ENCODE measurements at regions not wholly inside any gene's neighbourhood (a gene's known extent, or its start where the extent isn't known, plus 50 kb on each side); places are given as distances from the start of the nearest gene placed in this dataset.

DNA sequence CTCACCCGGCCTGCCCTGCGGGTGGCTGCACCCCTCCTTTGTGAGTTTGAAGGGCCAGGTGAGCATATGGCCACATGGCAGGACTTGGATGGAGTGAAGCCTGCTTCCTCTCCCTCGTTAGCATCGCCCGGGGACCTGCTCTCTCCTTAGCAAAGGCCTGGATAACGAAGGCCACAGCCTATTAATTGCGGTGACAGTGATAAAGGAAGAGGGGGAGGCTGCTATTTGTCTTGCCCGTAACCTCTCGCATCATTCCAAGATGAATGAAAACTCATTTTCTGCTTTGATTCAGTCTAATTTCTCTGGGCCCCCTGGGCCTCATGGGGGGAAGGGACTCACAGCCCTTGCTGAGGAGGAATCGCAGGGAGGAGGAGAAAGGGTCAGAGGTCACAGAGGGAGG lies 68.5 kb upstream of the LHX1 start:
- TF ChIP-seq, protein P1, sequence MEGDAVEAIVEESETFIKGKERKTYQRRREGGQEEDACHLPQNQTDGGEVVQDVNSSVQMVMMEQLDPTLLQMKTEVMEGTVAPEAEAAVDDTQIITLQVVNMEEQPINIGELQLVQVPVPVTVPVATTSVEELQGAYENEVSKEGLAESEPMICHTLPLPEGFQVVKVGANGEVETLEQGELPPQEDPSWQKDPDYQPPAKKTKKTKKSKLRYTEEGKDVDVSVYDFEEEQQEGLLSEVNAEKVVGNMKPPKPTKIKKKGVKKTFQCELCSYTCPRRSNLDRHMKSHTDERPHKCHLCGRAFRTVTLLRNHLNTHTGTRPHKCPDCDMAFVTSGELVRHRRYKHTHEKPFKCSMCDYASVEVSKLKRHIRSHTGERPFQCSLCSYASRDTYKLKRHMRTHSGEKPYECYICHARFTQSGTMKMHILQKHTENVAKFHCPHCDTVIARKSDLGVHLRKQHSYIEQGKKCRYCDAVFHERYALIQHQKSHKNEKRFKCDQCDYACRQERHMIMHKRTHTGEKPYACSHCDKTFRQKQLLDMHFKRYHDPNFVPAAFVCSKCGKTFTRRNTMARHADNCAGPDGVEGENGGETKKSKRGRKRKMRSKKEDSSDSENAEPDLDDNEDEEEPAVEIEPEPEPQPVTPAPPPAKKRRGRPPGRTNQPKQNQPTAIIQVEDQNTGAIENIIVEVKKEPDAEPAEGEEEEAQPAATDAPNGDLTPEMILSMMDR (IDR thresholded peaks at IDR 0.05): no peak
- TF ChIP-seq POLR2A (IDR thresholded peaks at IDR 0.05) (no peak), POLR2AphosphoS5 (IDR thresholded peaks at IDR 0.05) (no peak)

All from suprapubic skin (tissue), 4 donors.